H1 (cell line): ENCODE measurements at regions not wholly inside any gene's neighbourhood (a gene's known extent, or its start where the extent isn't known, plus 50 kb on each side); places are given as distances from the start of the nearest gene placed in this dataset.

Experiments
- BRCA1 ChIP-seq: IDR thresholded peaks from 2 replicates; pipeline ENCODE4 v1.6.1; 2012; ENCODE audit warnings: low read depth, low read length, improper control_type of control experiment
- CEBPB ChIP-seq: IDR thresholded peaks from 2 replicates; pipeline ENCODE4 v1.6.1; 2012; ENCODE audit warnings: low read depth, low read length
- CHD7 ChIP-seq: fragments of 300-600 bp; sonication (generic); IDR thresholded peaks from 2 replicates; pipeline ENCODE4 v1.7.1; 2012; ENCODE audit warnings: low read length, moderate library complexity, mild to moderate bottlenecking, inconsistent platforms; ENCODE audit not compliant: insufficient replicate concordance
- POLR2AphosphoS5 ChIP-seq: IDR thresholded peaks from 2 replicates; pipeline ENCODE4 v1.6.1; 2011; ENCODE audit warnings: low read depth, low read length
- TEAD4 ChIP-seq: IDR thresholded peaks from 2 replicates; pipeline ENCODE4 v1.6.1; 2012; ENCODE audit warnings: low read depth, low read length, inconsistent platforms, mixed read lengths

- TF ChIP-seq CHD7 (no peak), CEBPB (no peak), TEAD4 (no peak), BRCA1 (no peak), POLR2AphosphoS5 (no peak)
- TF ChIP-seq, all 59 proteins: peak for 0
Observed at GRCh38 chr16:29126616-29127015, 141.8 kb downstream of the LAT start (continued).
